Upper lobe of left lung (tissue), 4 donors: ENCODE measurements at regions not wholly inside any gene's neighbourhood (a gene's known extent, or its start where the extent isn't known, plus 50 kb on each side); places are given as distances from the start of the nearest gene placed in this dataset.

Experiments used
- CTCF ChIP-seq, 6 experiments: fragments of 450-650 bp in 4 of 6; fragments of 200-600 bp in 2 of 6; sonication (generic) in 2 of 6; IDR thresholded peaks; one replicate each; pipeline ENCODE4 v1.5.1; 2016 to 2019; ENCODE audit warnings: antibody characterized with exemption in 6 of 6
- EP300 ChIP-seq, 4 donors: sonication (generic); formaldehyde crosslinking; IDR thresholded peaks; one replicate each; pipeline ENCODE4 v1.5.1; 2017; ENCODE audit warnings: antibody characterized with exemption in 4 of 4, control low read depth in 2 of 4
- POLR2A ChIP-seq, 4 donors: fragments of 450-650 bp; IDR thresholded peaks; one replicate each; pipeline ENCODE4 v1.5.1; 2016 to 2017; ENCODE audit warnings: antibody characterized with exemption in 4 of 4, mild to moderate bottlenecking in 2 of 4

DNA sequence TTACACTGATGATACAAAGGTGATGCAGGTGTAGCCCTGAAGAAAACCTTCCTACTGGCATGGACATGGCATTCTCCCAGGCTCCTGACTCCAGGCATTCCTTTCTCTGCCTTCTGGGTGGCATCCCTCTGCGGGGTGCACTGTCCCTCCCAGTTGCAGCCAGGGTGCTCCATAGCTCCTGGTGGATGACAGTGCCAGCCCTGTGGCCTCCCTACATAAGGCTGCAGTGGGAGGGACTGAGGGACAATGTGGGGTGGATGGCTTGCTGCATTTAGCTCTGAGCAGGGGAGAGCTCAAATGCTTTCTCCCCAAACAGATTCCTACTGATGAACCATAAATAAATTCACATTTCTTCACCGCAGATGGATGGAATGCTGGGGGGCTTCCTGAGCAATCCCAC lies 97.0 kb upstream of the GJB5 start:
- TF ChIP-seq CTCF (IDR thresholded peaks at IDR 0.05) (no peak), POLR2A (IDR thresholded peaks at IDR 0.05) (no peak), EP300 (IDR thresholded peaks at IDR 0.05) (no peak)
